ENCODE measurements at regions not wholly inside any gene's neighbourhood (a gene's known extent, or its start where the extent isn't known, plus 50 kb on each side); places are given as distances from the start of the nearest gene placed in this dataset.

GRCh38 chrX:99353412-99353811, 1056.7 kb downstream of the PCDH19 start:
- no peak overlapping the region for H2BK120ac ChIP-seq (ENCODE audit: low read depth, low read length)
- no peaks in the 10 kb centered on the region for H3K36me3 ChIP-seq (ENCODE audit: control insufficient read depth, insufficient read depth, low read length)
- no peaks in the 10 kb centered on the region for H3K79me1 ChIP-seq (ENCODE audit: low read depth in 1 of 2, low read length in 2 of 2)
- H4K91ac ChIP-seq (ENCODE audit: insufficient read depth, low read depth, low read length) = no peak overlapping the region
- no peak overlapping the region for H4K5ac ChIP-seq (ENCODE audit: low read depth, low read length)
- H3K27ac ChIP-seq (ENCODE audit: insufficient read depth, low read length) = no peak overlapping the region
- dilution Hi-C loops (cut with HindIII; ENCODE audit: low sequenced_read_pairs, unreplicated experiment) = no loop called here
- ChIA-PET CTCF (no interaction called here), POLR2A (ENCODE audit: unreplicated experiment) (no interaction called here)
- no peak overlapping the region for H3K14ac ChIP-seq (replicated peaks; ENCODE audit: low read depth, low read length)
- no peak overlapping the region for H3K23ac ChIP-seq (ENCODE audit: low read depth, low read length)
- no peak overlapping the region for H2AFZ ChIP-seq (replicated peaks; ENCODE audit: low read length, poor library complexity)
- no peak overlapping the region for H3K56ac ChIP-seq (ENCODE audit: extremely low read depth, insufficient read depth, low read length)
- no peaks in the 10 kb centered on the region for H3K4me1 ChIP-seq (ENCODE audit: control insufficient read depth, insufficient read depth, low read length)
- no peak overlapping the region for H3K9ac ChIP-seq (ENCODE audit: low read depth, low read length)
- H3K27me3 ChIP-seq (ENCODE audit: control insufficient read depth, insufficient read depth, low read length) = no peaks in the 10 kb centered on the region
- no peaks in the 10 kb centered on the region for H4K20me1 ChIP-seq (ENCODE audit: insufficient read depth, low read length)
- no peak overlapping the region for H3K4me3 ChIP-seq (ENCODE audit: insufficient read depth, low read depth, low read length)
- no peaks in the 10 kb centered on the region for H3K9me3 ChIP-seq (ENCODE audit: control insufficient read depth, insufficient read depth, low read length)
- H2BK20ac ChIP-seq (ENCODE audit: low read depth, low read length) = no peak overlapping the region
- DNase-seq (no peak), ATAC-seq (ENCODE audit: low read depth) (no peak)
- no peak overlapping the region for H3K4me2 ChIP-seq (ENCODE audit: low read depth, low read length)
- H3K4ac ChIP-seq (ENCODE audit: low read depth, low read length) = no peak overlapping the region
- no peak overlapping the region for H2BK5ac ChIP-seq (ENCODE audit: low read depth, low read length, poor library complexity, severe bottlenecking)
- H3K18ac ChIP-seq (ENCODE audit: low read depth, low read length) = no peak overlapping the region
- no peaks in the 10 kb centered on the region for H3K9me1 ChIP-seq (ENCODE audit: insufficient read depth, low read length)
- TF ChIP-seq FOS (IDR thresholded peaks at IDR 0.05; ENCODE audit: low read depth, low read length) = no peak
- TF ChIP-seq RCOR1 (IDR thresholded peaks at IDR 0.05; ENCODE audit: insufficient replicate concordance, low read length) = no peak
- TF ChIP-seq MAZ (IDR thresholded peaks at IDR 0.05; ENCODE audit: borderline replicate concordance, low read depth, low read length) = no peak
- TF ChIP-seq RFX5 (IDR thresholded peaks at IDR 0.05; ENCODE audit: low read depth, low read length) = no peak
- TF ChIP-seq MAFK (IDR thresholded peaks at IDR 0.05; ENCODE audit: low read depth, low read length) = no peak
- no peak for TF ChIP-seq CHD1 (IDR thresholded peaks at IDR 0.05; ENCODE audit: low read depth, low read length)
- TF ChIP-seq CEBPB (IDR thresholded peaks at IDR 0.05; ENCODE audit: low read depth, low read length) = no peak
- no peak for TF ChIP-seq NFE2L2 (IDR thresholded peaks at IDR 0.05; ENCODE audit: low read depth, low read length)
- no peak for TF ChIP-seq ELK1 (IDR thresholded peaks at IDR 0.05; ENCODE audit: borderline replicate concordance, low read depth, low read length)
- TF ChIP-seq RAD21 (IDR thresholded peaks at IDR 0.05; ENCODE audit: low read length) = no peak
- intact Hi-C loops (cut with micrococcal nuclease) = no loop called here
- no peak overlapping the region for H2AK5ac ChIP-seq (ENCODE audit: low read depth, low read length)
- WGBS, 2 experiments (ENCODE audit: extremely low coverage in 2 of 2, insufficient read length in 1 of 2) = no CpG with 5 or more reads among the region's 1 CpG
- no peak overlapping the region for H4K8ac ChIP-seq (ENCODE audit: low read depth in 2 of 2, low read length in 2 of 2)
- BruUV-seq (replicated peaks) = no TSS peak
- H2BK15ac ChIP-seq (ENCODE audit: low read depth, low read length) = no peak overlapping the region
- no peak overlapping the region for H2AK9ac ChIP-seq (replicated peaks; ENCODE audit: low read depth, low read length, poor library complexity)
- in situ Hi-C loops (cut with MboI; ENCODE audit: low sequenced_read_pairs) = no loop called here

All from IMR-90 (cell line).